Mucosa of descending colon (tissue), 3 donors: ENCODE measurements at regions not wholly inside any gene's neighbourhood (a gene's known extent, or its start where the extent isn't known, plus 50 kb on each side); places are given as distances from the start of the nearest gene placed in this dataset.

ENCODE experiments used
- ATAC-seq: fragments of 200-7000 bp; cut with Tn5 transposase; one replicate; pipeline ENCODE4 v1.9.1; 2020; ENCODE audit warnings: mild to moderate bottlenecking, moderate library complexity
- DNase-seq, 3 donors: peaks; one replicate each; pipeline ENCODE4 v3.0.0-alpha.2; 2020
- H3K36me3 ChIP-seq: fragments of 200-600 bp; one replicate; pipeline ENCODE4 v1.8.0; 2021; ENCODE audit warnings: low read depth, mild to moderate bottlenecking
- H3K4me1 ChIP-seq: fragments of 200-600 bp; one replicate; pipeline ENCODE4 v1.8.0; 2021; ENCODE audit warnings: low read depth, mild to moderate bottlenecking
- H3K4me3 ChIP-seq: fragments of 200-600 bp; one replicate; pipeline ENCODE4 v1.8.0; 2021; ENCODE audit warnings: mild to moderate bottlenecking
- H3K9me3 ChIP-seq: fragments of 200-600 bp; one replicate; pipeline ENCODE4 v1.8.0; 2021; ENCODE audit warnings: mild to moderate bottlenecking
- CTCF ChIP-seq: fragments of 200-600 bp; IDR thresholded peaks from one replicate; pipeline ENCODE4 v1.8.0; 2022; ENCODE audit warnings: antibody characterized with exemption, mild to moderate bottlenecking
- intact Hi-C, 2 donors: fragments of 100-400 bp; cut with DNase I in 1 of 2; cut with micrococcal nuclease in 1 of 2; formaldehyde crosslinking; loops; one replicate each; pipeline versions ENCODE4 v1.11.0 to v1.11.1; 2022; cut with DNase I, micrococcal nuclease
- donor health status: DM: no; HTN: no; CAD: no; lungs with moderate emphysema.
- donor health status: DM: no; HTN: no; CAD: no.
- donor health status: DM: no; HTN: yes; CAD: no.

GRCh38 chr1:189659731-189660130 is 817.9 kb downstream of the BRINP3 start:
- Histone ChIP-seq H3K36me3 (no peaks in the 10 kb centered on the region), H3K9me3 (no peaks in the 10 kb centered on the region), H3K4me1 (no peaks in the 10 kb centered on the region), H3K4me3 (no peak overlapping the region)
- intact Hi-C loops, result no loop called here
- DNase-seq (no peak), ATAC-seq (no peak)
- no peak for TF ChIP-seq CTCF

- Histone ChIP-seq H3K4me1 (no peaks in the 10 kb centered on the region), H3K4me3 (no peak overlapping the region), H3K36me3 (no peaks in the 10 kb centered on the region), H3K9me3 (no peaks in the 10 kb centered on the region)
- no peak for TF ChIP-seq CTCF
- ATAC-seq (no peak), DNase-seq (no peak)
- intact Hi-C loops, result no loop called here
These were observed 815.5 kb downstream of the BRINP3 start for GRCh38 chr1:189662190-189662589.

GRCh38 chr1:189669846-189670245 is 807.8 kb downstream of the BRINP3 start:
- H3K9me3 ChIP-seq, result no peaks in the 10 kb centered on the region
- no peak for TF ChIP-seq CTCF
- no peaks in the 10 kb centered on the region for H3K4me1 ChIP-seq
- H3K4me3 ChIP-seq, result no peak overlapping the region
- DNase-seq (no peak), ATAC-seq (no peak)
- no peaks in the 10 kb centered on the region for H3K36me3 ChIP-seq
- intact Hi-C loops, result no loop called here

- ATAC-seq (no peak), DNase-seq (no peak)
- Histone ChIP-seq H3K4me1 (no peaks in the 10 kb centered on the region), H3K36me3 (no peaks in the 10 kb centered on the region), H3K4me3 (no peak overlapping the region), H3K9me3 (no peaks in the 10 kb centered on the region)
- intact Hi-C loops, result no loop called here
- TF ChIP-seq CTCF, result no peak
These were observed 804.4 kb downstream of the BRINP3 start for GRCh38 chr1:189673217-189673616.

GRCh38 chr1:189675712-189676244 is 801.9 kb downstream of the BRINP3 start:
- no peak for TF ChIP-seq CTCF
- intact Hi-C loops, result no loop called here
- no peak for DNase-seq
- no peaks in the 10 kb centered on the region for H3K9me3 ChIP-seq
- no peak for ATAC-seq
- no peaks in the 10 kb centered on the region for H3K4me1 ChIP-seq
- H3K36me3 ChIP-seq, result no peaks in the 10 kb centered on the region
- H3K4me3 ChIP-seq, result no peak overlapping the region

GRCh38 chr1:189678779-189679178 is 798.9 kb downstream of the BRINP3 start:
- Histone ChIP-seq H3K4me3 (no peak overlapping the region), H3K9me3 (no peaks in the 10 kb centered on the region), H3K4me1 (no peaks in the 10 kb centered on the region), H3K36me3 (no peaks in the 10 kb centered on the region)
- no peak for TF ChIP-seq CTCF
- intact Hi-C loops, result no loop called here
- DNase-seq (no peak), ATAC-seq (no peak)
